H9 (cell line): ENCODE measurements at regions not wholly inside any gene's neighbourhood (a gene's known extent, or its start where the extent isn't known, plus 50 kb on each side); places are given as distances from the start of the nearest gene placed in this dataset.

ENCODE experiments used
- DNase-seq: peaks from one replicate; pipeline ENCODE4 v3.0.0-alpha.2; 2017
- H2AFZ ChIP-seq: one replicate; pipeline ENCODE4 v1.6.1; 2013; ENCODE audit warnings: mild to moderate bottlenecking, low read length, control low read depth, moderate library complexity
- H2AK5ac ChIP-seq: 2 replicates; pipeline ENCODE4 v1.6.1; 2013; ENCODE audit warnings: low read length, control low read depth, mixed read lengths; ENCODE audit not compliant: insufficient read length
- H2BK120ac ChIP-seq: one replicate; pipeline ENCODE4 v1.6.1; 2013; ENCODE audit warnings: low read depth, mild to moderate bottlenecking, low read length, control low read depth, inconsistent platforms; ENCODE audit not compliant: poor library complexity, severe bottlenecking
- H2BK12ac ChIP-seq: 2 replicates; pipeline ENCODE4 v1.6.1; 2013; ENCODE audit warnings: low read length, control low read depth, mixed read lengths, low read depth; ENCODE audit not compliant: insufficient read length
- H2BK15ac ChIP-seq: 2 replicates; pipeline ENCODE4 v1.6.1; 2013; ENCODE audit warnings: low read depth, low read length, control low read depth
- H2BK20ac ChIP-seq: one replicate; pipeline ENCODE4 v1.6.1; 2013; ENCODE audit warnings: low read depth, mild to moderate bottlenecking, low read length, control low read depth, inconsistent platforms; ENCODE audit not compliant: poor library complexity, severe bottlenecking
- H2BK5ac ChIP-seq: 2 replicates; pipeline ENCODE4 v1.6.1; 2013; ENCODE audit warnings: low read length, control low read depth, mixed read lengths; ENCODE audit not compliant: insufficient read length
- H3K14ac ChIP-seq: 2 replicates; pipeline ENCODE4 v1.6.1; 2013; ENCODE audit warnings: low read length, control low read depth; ENCODE audit not compliant: insufficient read depth
- H3K18ac ChIP-seq: 2 replicates; pipeline ENCODE4 v1.6.1; 2013; ENCODE audit warnings: low read depth, mild to moderate bottlenecking, mixed read lengths, low read length, control low read depth; ENCODE audit not compliant: insufficient read length
- H3K23ac ChIP-seq: 2 replicates; pipeline ENCODE4 v1.6.1; 2013; ENCODE audit warnings: low read length, control low read depth, mixed read lengths, low read depth; ENCODE audit not compliant: insufficient read length
- H3K23me2 ChIP-seq: 2 replicates; pipeline ENCODE4 v1.6.1; 2013; ENCODE audit warnings: low read depth, mild to moderate bottlenecking, mixed read lengths, low read length, control low read depth; ENCODE audit not compliant: insufficient read length, poor library complexity, severe bottlenecking
- H3K27ac ChIP-seq: 2 replicates; pipeline ENCODE4 v1.5.1; 2013; ENCODE audit warnings: low read length, control low read depth, mixed read lengths, low read depth; ENCODE audit not compliant: insufficient read length
- H3K27me3 ChIP-seq: 2 replicates; pipeline ENCODE4 v1.6.1; 2013; ENCODE audit warnings: low read length, control low read depth, inconsistent platforms; ENCODE audit not compliant: insufficient read depth
- H3K4ac ChIP-seq: 2 replicates; pipeline ENCODE4 v1.6.1; 2013; ENCODE audit warnings: low read depth, mild to moderate bottlenecking, control low read depth, inconsistent platforms, low read length, moderate library complexity
- H3K4me1 ChIP-seq: 2 replicates; pipeline ENCODE4 v1.6.1; 2013; ENCODE audit warnings: low read length, control low read depth, inconsistent platforms; ENCODE audit not compliant: insufficient read depth
- H3K4me2 ChIP-seq: 2 replicates; pipeline ENCODE4 v1.6.1; 2013; ENCODE audit warnings: low read length, control low read depth, mixed read lengths; ENCODE audit not compliant: insufficient read length, insufficient read depth
- H3K56ac ChIP-seq: 2 replicates; pipeline ENCODE4 v1.6.1; 2013; ENCODE audit warnings: low read depth, mild to moderate bottlenecking, mixed read lengths, low read length, control low read depth; ENCODE audit not compliant: insufficient read length
- H3K79me1 ChIP-seq: 2 replicates; pipeline ENCODE4 v1.6.1; 2013; ENCODE audit warnings: low read depth, mild to moderate bottlenecking, moderate library complexity, low read length, control low read depth, inconsistent platforms; ENCODE audit not compliant: insufficient read depth, poor library complexity, severe bottlenecking
- H3K79me2 ChIP-seq: 2 replicates; pipeline ENCODE4 v1.6.1; 2013; ENCODE audit warnings: low read length, control low read depth, inconsistent platforms; ENCODE audit not compliant: insufficient read depth
- H3K9ac ChIP-seq: 2 replicates; pipeline ENCODE4 v1.6.1; 2013; ENCODE audit warnings: low read length, control low read depth, mixed read lengths; ENCODE audit not compliant: insufficient read length; ENCODE audit errors: extremely low read depth
- H3K9me3 ChIP-seq: one replicate; pipeline ENCODE4 v1.6.1; 2013; ENCODE audit warnings: low read depth, low read length, inconsistent platforms; ENCODE audit not compliant: control insufficient read depth
- H3T11ph ChIP-seq: one replicate; pipeline ENCODE4 v1.6.1; 2013; ENCODE audit warnings: mild to moderate bottlenecking, low read length, control low read depth, inconsistent platforms
- H4K20me1 ChIP-seq: one replicate; pipeline ENCODE4 v1.6.1; 2013; ENCODE audit not compliant: control insufficient read depth, insufficient read length, insufficient read depth
- H4K5ac ChIP-seq: 2 replicates; pipeline ENCODE4 v1.6.1; 2013; ENCODE audit warnings: low read depth, mild to moderate bottlenecking, mixed read lengths, low read length, control low read depth; ENCODE audit not compliant: insufficient read length
- H4K8ac ChIP-seq: replicated peaks from 2 replicates; pipeline ENCODE4 v1.6.1; 2013; ENCODE audit warnings: low read length, control low read depth, mixed read lengths, low read depth; ENCODE audit not compliant: insufficient read length
- H4K91ac ChIP-seq: 2 replicates; pipeline ENCODE4 v1.6.1; 2013; ENCODE audit warnings: low read depth, mild to moderate bottlenecking, moderate library complexity, mixed read lengths, low read length, control low read depth; ENCODE audit not compliant: insufficient read length
- H3K27ac Mint-ChIP-seq, 3 experiments: 2 replicates in 2 of 3; 3 replicates in 1 of 3; pipeline ENCODE4 v1.8.0; 2020 to 2021; ENCODE audit warnings: mixed read lengths in 3 of 3, mild to moderate bottlenecking in 1 of 3, moderate library complexity in 1 of 3
- H3K27me3 Mint-ChIP-seq: 2 replicates; pipeline ENCODE4 v1.8.0; 2021; ENCODE audit warnings: low read depth, mild to moderate bottlenecking, moderate library complexity, mixed read lengths
- H3K36me3 Mint-ChIP-seq, 3 experiments: 2 replicates in 2 of 3; 3 replicates in 1 of 3; pipeline ENCODE4 v1.8.0; 2020 to 2021; ENCODE audit warnings: low read depth in 3 of 3, mixed read lengths in 3 of 3; ENCODE audit not compliant: insufficient read depth in 1 of 3
- H3K4me1 Mint-ChIP-seq, 2 experiments: 2 replicates each; pipeline ENCODE4 v1.8.0; 2020; ENCODE audit warnings: mixed read lengths in 2 of 2
- H3K4me3 Mint-ChIP-seq, 2 experiments: 2 replicates in 1 of 2; 3 replicates in 1 of 2; pipeline ENCODE4 v1.8.0; 2020 to 2021; ENCODE audit warnings: mild to moderate bottlenecking in 2 of 2, mixed read lengths in 2 of 2, moderate library complexity in 1 of 2
- H3K9me3 Mint-ChIP-seq, 2 experiments: 2 replicates in 1 of 2; 3 replicates in 1 of 2; pipeline ENCODE4 v1.8.0; 2020; ENCODE audit warnings: mild to moderate bottlenecking in 2 of 2, mixed read lengths in 2 of 2, moderate library complexity in 1 of 2
- WGBS: extraction: QIAGEN DNeasy Blood & Tissue Kit; methylation state at CpG from one replicate; pipeline ENCODE4 v1.1.7; 2013; ENCODE audit warnings: missing lambda C conversion rate, low lambda C conversion rate, mixed read lengths; ENCODE audit not compliant: insufficient read length; ENCODE audit errors: extremely low coverage; 5-methylcytosine and 5-hydroxymethylcytosine counted together
- TF ChIP-seq, protein P1 (sequence below): fragments of 200-600 bp; sonication (generic); conservative IDR thresholded peaks from 3 replicates; pipeline ENCODE4 v1.8.0; 2021; ENCODE audit warnings: antibody characterized with exemption, mild to moderate bottlenecking

DNA sequence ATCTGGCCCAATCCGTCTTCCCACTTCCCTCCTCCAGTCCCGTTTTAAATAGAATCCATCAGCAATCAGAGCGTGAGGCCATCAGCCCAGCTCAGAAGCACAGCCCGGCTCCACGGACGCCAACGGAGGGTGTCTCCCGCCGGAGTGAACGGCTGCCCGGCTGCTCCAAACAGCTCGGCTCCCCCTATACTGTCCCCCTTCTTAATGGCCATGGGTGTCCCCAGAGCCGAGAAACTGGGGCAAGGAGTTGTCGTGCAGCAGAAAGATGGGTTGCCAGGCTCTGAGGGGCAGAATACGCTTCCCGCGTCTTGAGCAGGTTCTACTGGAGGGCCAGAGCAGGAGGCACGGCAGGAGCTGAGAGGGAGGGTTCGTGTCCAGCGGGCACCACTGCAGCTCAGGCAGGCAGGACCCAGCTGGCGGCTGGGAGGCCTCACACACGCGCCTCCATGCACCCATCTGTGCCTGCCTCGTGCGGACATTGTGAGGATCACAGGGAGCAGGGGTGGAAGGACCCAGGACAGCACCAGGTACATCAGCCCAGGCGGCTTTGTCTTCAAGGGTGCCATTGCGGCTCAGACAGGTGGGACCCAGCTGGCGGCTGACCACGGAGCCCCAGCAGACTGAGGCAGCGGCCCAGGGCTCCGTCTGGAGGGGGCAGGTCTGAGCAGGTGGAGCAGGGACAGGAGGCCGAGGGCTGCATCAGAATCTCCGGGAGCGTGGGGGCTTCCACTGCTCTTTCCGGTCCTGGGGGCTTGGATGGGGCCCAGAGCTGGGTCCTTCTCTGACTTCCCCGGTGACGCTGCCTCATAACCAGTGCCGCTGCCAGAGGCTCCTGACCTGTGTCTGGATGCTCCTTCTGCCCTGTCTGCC lies 882.7 kb downstream of the BRD1 start:
- no CpG with 5 or more reads among the region's 38 CpGs for WGBS
- H4K8ac ChIP-seq = no peak overlapping the region
- H3K23me2 ChIP-seq = no peaks in the 10 kb centered on the region
- no peak overlapping the region for H3K56ac ChIP-seq
- H2BK15ac ChIP-seq = no peak overlapping the region
- H3K27ac ChIP-seq = no peak overlapping the region
- H2AK5ac ChIP-seq = no peak overlapping the region
- Mint-ChIP-seq H3K9me3 (no peaks in the 10 kb centered on the region; a peak in 1 of 5 replicates), H3K4me1 (0 out of 4 replicates have a peak, but pooled peaks cover 0 to 2% of the 10 kb centered on the region in 2 experiments), H3K27me3 (peaks cover 19% of the 10 kb centered on the region), H3K36me3 (peaks cover 0 to 4% (median 0%) of the 10 kb centered on the region in 3 experiments; a peak in 1 of 7 replicates), H3K4me3 (no peak overlapping the region), H3K27ac (no peak overlapping the region; a peak in 1 of 7 replicates)
- DNase-seq = peak; percentile 26
- H3K9me3 ChIP-seq = no peaks in the 10 kb centered on the region
- H3K23ac ChIP-seq = no peak overlapping the region
- H3K4me1 ChIP-seq = no peaks in the 10 kb centered on the region
- no peak overlapping the region for H2BK12ac ChIP-seq
- no peak overlapping the region for H2BK120ac ChIP-seq
- no peak overlapping the region for H4K91ac ChIP-seq
- no peak overlapping the region for H2AFZ ChIP-seq
- H3K18ac ChIP-seq = no peak overlapping the region
- no peak overlapping the region for H3K4me2 ChIP-seq
- no peaks in the 10 kb centered on the region for H3K79me1 ChIP-seq
- no peak overlapping the region for H4K5ac ChIP-seq
- no peak overlapping the region for H3K9ac ChIP-seq
- H2BK20ac ChIP-seq = no peak overlapping the region
- no peaks in the 10 kb centered on the region for H3K79me2 ChIP-seq
- H3K14ac ChIP-seq = no peak overlapping the region; the same call in 1 of the 2 replicates
- no peaks in the 10 kb centered on the region for H4K20me1 ChIP-seq
- no peak overlapping the region for H3K4ac ChIP-seq
- TF ChIP-seq, protein P1, sequence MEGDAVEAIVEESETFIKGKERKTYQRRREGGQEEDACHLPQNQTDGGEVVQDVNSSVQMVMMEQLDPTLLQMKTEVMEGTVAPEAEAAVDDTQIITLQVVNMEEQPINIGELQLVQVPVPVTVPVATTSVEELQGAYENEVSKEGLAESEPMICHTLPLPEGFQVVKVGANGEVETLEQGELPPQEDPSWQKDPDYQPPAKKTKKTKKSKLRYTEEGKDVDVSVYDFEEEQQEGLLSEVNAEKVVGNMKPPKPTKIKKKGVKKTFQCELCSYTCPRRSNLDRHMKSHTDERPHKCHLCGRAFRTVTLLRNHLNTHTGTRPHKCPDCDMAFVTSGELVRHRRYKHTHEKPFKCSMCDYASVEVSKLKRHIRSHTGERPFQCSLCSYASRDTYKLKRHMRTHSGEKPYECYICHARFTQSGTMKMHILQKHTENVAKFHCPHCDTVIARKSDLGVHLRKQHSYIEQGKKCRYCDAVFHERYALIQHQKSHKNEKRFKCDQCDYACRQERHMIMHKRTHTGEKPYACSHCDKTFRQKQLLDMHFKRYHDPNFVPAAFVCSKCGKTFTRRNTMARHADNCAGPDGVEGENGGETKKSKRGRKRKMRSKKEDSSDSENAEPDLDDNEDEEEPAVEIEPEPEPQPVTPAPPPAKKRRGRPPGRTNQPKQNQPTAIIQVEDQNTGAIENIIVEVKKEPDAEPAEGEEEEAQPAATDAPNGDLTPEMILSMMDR = no peak
- H3K27me3 ChIP-seq = no peaks in the 10 kb centered on the region
- H3T11ph ChIP-seq = no peak overlapping the region
- no peak overlapping the region for H2BK5ac ChIP-seq
